ENCODE measurements at regions not wholly inside any gene's neighbourhood (a gene's known extent, or its start where the extent isn't known, plus 50 kb on each side); places are given as distances from the start of the nearest gene placed in this dataset.

- H3K27ac ChIP-seq (ENCODE audit: control insufficient read depth, insufficient read depth) = peak overlapping the region; percentile 62
- FAIRE-seq (no peak), ATAC-seq (peak; percentile 98), DNase-seq (ENCODE audit: low read depth, low spot score) (peak; percentile 77)
- no peaks in the 10 kb centered on the region for H4K20me1 ChIP-seq (ENCODE audit: control insufficient read depth, insufficient read depth)
- no peaks in the 10 kb centered on the region for H3K9me3 ChIP-seq (replicated peaks; ENCODE audit: control insufficient read depth, insufficient read depth, low read length)
- no peak overlapping the region for H2AFZ ChIP-seq (ENCODE audit: control insufficient read depth, low read depth, low read length)
- SMC1A ChIA-PET (ENCODE audit: uncharacterized antibody, unreplicated experiment) = interaction anchor here (0.6 to 2.5 kb wide), 5 partner anchors 9 to 46 kb away, joined by 3 to 12 read pairs (median 3); no protein-coding TSS in a partner anchor
- no peak overlapping the region for H3K4me2 ChIP-seq (ENCODE audit: control insufficient read depth, insufficient read depth)
- in situ Hi-C loops (cut with MboI) (no loop called here), intact Hi-C loops (cut with micrococcal nuclease; ENCODE audit: unreplicated experiment) (no loop called here)
- H3K79me2 ChIP-seq (ENCODE audit: control insufficient read depth, insufficient read depth, low read length) = no peaks in the 10 kb centered on the region
- POLR2A ChIA-PET = interaction anchor here (1.1 kb wide), 1 partner anchor 24 kb away, joined by 3 read pairs; no protein-coding TSS in a partner anchor
- no peaks in the 10 kb centered on the region for H3K36me3 ChIP-seq (ENCODE audit: control insufficient read depth in 2 of 2, insufficient read depth in 2 of 2, low read length in 1 of 2)
- CTCF ChIA-PET = no interaction called here
- H3K9ac ChIP-seq (ENCODE audit: control insufficient read depth, insufficient read depth, low read length) = no peak overlapping the region
- no peaks in the 10 kb centered on the region for H3K27me3 ChIP-seq (replicated peaks in 1 of 2; ENCODE audit: control insufficient read depth in 2 of 2, insufficient read depth in 2 of 2, low read length in 1 of 2)
- RAD21 ChIA-PET (ENCODE audit: unreplicated experiment) = interaction anchor here (1.1 to 1.7 kb wide), 3 partner anchors 10 to 44 kb away, joined by 3 to 5 read pairs (median 5); no protein-coding TSS in a partner anchor
- H3K4me3 ChIP-seq = no peak overlapping the region; the same call in 1 of the 2 replicates
- peaks cover 13% of the 10 kb centered on the region for H3K4me1 ChIP-seq (ENCODE audit: control insufficient read depth, insufficient read depth, low read length)
- no TSS peak for BruUV-seq (replicated peaks)
- no peak for TF ChIP-seq TCF7 (IDR thresholded peaks at IDR 0.05; ENCODE audit: borderline replicate concordance)
- peak; percentile 62 for TF ChIP-seq MTA2 (IDR thresholded peaks at IDR 0.05; ENCODE audit: low read depth)
- 0 out of 2 replicates have a peak, but pooled peaks have one; percentile 45 for TF ChIP-seq BMI1 (IDR thresholded peaks at IDR 0.05; ENCODE audit: borderline replicate concordance)
- TF ChIP-seq PKNOX1 (IDR thresholded peaks at IDR 0.05) = peak; percentile 76
- TF ChIP-seq ZBED1 (IDR thresholded peaks at IDR 0.05; ENCODE audit: borderline replicate concordance) = no peak
- peak; percentile 43; the same call in 1 of the 2 replicates for TF ChIP-seq ZNF24 (IDR thresholded peaks at IDR 0.05)
- TF ChIP-seq NFIC (IDR thresholded peaks at IDR 0.05; ENCODE audit: low read depth, low read length) = 0 out of 2 replicates have a peak, but pooled peaks have one; percentile 50
- no peak for TF ChIP-seq HDAC6 (IDR thresholded peaks at IDR 0.05; ENCODE audit: unreplicated experiment)
- TF ChIP-seq RUNX3 (IDR thresholded peaks at IDR 0.05; ENCODE audit: low read length) = peak; percentile 63
- TF ChIP-seq ATF3 (IDR thresholded peaks at IDR 0.05; ENCODE audit: borderline replicate concordance, extremely low read depth, low read depth, low read length) = no peak
- peak; percentile 83 for TF ChIP-seq DPF2 (IDR thresholded peaks at IDR 0.05)
- no peak for TF ChIP-seq E2F4 (IDR thresholded peaks at IDR 0.05; ENCODE audit: low read depth, low read length)
- TF ChIP-seq SPI1 (IDR thresholded peaks at IDR 0.05; ENCODE audit: borderline replicate concordance, insufficient read depth, low read depth, low read length) = peak; percentile 98
- TF ChIP-seq ZNF217 (IDR thresholded peaks at IDR 0.05) = no peak
- TF ChIP-seq SREBF1 (IDR thresholded peaks at IDR 0.05; ENCODE audit: low read length) = no peak
- no peak for TF ChIP-seq POLR2AphosphoS2 (IDR thresholded peaks at IDR 0.05; ENCODE audit: low read depth, low read length)
- TF ChIP-seq JUNB (IDR thresholded peaks at IDR 0.05) = no peak
- TF ChIP-seq ZBTB11 (CRISPR knock-in tag; IDR thresholded peaks at IDR 0.05) = no peak
- peak; percentile 20 to 44; a peak in 2 of 4 replicates for TF ChIP-seq IKZF2 (IDR thresholded peaks at IDR 0.05)
- TF ChIP-seq HDAC2 (IDR thresholded peaks at IDR 0.05) = no peak
- TF ChIP-seq GABPA (IDR thresholded peaks at IDR 0.05; ENCODE audit: low read depth) = no peak
These were observed 1552.3 kb upstream of the SLC39A10 start for GRCh38 chr2:194104687-194105086.

All from GM12878 (cell line).